NCI-H146 (cell line): ENCODE measurements at regions not wholly inside any gene's neighbourhood (a gene's known extent, or its start where the extent isn't known, plus 50 kb on each side); places are given as distances from the start of the nearest gene placed in this dataset.

Source experiments
- DNase-seq: peaks from one replicate; lab custom pipeline; 2025; lab: John Stamatoyannopoulos, UW

DNA sequence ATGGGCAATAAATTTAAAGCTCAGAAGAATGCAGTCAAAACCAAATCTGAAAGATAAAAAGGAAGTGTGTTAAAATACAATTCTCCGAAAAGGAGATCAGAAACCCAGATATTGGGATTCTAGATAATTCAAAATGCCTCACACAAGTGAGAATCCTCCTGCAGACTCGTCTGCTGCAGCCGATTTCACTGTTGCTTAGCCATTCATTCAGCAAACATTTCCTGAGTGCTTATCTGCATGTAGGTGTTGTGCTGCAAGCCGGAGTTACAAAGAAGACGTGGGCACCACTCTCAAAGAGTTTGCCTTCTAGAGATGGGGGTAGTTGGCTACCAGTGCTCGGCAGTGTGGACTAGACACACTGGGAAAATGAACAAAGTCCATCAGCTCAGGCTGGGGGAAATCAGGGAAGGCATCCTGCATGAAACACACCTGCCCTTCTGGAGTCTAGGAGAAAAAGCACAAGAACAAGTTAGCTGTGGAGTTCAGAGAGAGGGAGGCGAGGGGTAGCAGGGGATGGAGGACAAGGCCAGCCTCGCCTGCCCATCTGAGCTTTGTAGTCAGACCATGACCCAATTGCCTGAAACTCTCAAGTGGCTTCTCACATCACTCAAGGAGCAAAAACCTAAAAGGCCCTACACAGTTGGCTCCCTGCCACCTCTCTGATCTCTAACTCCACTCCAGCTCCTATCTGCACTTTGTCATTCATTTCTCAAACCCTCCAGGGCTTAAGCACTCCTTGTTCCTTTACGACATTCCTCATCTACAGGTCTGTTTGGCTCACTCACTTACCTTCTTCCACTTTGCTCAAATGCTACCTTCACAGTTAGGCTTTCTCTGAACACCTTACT, 310.0 kb upstream of the DDHD1 start:
- DNase-seq = no peak

GRCh38 chr14:53461858-53462257, 308.7 kb upstream of the DDHD1 start:
- DNase-seq = no peak

DNA sequence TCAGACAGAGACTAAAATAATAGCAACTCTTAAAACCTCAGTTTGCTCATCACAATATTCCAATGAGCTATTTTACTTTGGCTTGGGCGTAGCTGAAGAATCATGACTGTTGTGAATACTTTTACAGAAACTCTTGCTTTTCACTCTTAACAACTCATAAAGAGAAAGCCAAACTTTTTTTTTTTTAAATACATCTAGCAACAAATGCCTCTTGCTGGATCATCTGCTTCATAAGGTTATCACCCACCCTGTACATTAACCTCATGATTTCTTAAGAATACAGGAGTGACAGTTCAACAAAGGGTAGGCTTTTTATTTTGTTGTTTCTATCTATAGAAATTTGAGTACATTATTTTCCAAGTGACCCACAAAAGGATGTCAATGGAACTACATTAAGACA, 307.4 kb upstream of the DDHD1 start:
- no peak for DNase-seq

GRCh38 chr14:53458368-53458814, 305.3 kb upstream of the DDHD1 start:
- no peak for DNase-seq

DNA sequence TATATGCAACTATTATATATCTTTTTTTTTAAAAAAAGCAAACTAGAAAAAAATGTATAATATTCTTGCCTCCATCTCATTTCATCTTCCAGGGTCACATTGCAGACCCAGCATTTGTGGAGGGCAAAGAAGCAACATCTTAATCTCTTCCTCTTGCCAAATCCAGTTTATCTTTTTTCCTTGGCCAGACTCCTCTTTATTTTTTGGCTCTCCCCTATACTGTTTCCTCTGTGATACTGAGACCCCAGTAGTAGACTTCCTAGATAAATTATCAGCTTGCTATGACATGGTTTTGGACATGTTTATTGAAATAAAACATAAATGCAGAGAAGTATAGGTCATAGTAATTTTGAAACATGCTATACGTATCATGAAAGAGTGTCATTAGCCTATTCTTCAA, 303.8 kb upstream of the DDHD1 start:
- no peak for DNase-seq

- no peak for DNase-seq
Measured at GRCh38 chr14:53452005-53452673, 299.0 kb upstream of the DDHD1 start.

DNA sequence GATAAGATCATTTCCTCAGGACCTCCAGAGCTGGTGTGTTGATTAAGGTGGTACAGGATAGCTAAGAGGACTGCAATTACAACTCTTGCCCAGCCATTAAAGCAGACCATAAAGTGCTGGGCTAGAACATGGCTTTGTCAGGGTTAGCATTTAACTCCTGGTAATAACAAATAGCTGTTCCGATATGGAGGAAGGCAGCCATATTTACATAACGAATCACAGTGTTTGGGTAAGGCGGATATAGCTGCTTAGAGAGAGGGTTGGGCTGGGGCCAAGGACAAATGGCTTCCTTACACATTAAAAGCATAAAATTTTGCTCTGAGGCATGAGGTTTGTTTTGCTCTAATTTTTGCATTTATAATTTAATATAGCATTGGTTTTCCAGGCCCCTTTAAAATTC, 297.7 kb upstream of the DDHD1 start:
- DNase-seq = no peak

DNA sequence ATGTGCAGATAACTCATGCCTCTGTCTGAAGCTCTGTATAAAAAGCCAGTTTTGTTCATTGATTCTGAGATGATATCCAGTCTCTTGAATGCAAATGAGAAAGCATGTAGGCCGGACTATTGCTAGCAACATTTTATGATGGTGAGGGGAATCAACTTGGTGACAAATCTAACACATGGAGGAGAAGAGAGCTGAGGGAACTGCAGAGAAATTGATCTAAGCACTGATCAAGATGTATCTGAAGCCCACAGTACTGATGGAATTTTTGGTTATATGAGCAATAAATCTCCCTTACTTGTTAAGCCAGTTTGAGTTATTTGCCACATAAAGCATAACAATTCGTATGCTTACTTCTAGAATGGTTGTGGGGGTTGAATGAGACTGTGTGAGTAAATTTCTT, 295.6 kb upstream of the DDHD1 start:
- no peak for DNase-seq

GRCh38 chr14:53444677-53445312, 291.7 kb upstream of the DDHD1 start:
- DNase-seq = no peak

DNA sequence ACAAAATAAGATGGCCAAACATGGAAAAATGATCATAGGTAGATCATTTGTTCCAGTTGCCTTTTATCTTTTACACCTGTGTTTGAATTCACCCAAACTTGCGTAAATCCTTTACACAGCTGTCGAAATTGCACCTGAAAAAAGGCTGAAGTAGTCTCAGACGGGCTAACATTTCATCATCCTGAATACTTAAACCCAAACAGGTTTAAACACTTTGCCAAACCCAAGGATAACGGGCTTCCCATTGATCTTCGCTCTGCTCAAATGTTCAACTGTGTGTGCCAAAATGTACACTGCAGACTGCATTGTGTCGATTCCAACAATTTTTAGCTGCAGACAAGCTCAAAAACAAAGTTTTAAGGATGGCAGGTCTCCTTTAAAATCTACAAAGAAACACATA, 288.7 kb upstream of the DDHD1 start:
- DNase-seq = no peak

DNA sequence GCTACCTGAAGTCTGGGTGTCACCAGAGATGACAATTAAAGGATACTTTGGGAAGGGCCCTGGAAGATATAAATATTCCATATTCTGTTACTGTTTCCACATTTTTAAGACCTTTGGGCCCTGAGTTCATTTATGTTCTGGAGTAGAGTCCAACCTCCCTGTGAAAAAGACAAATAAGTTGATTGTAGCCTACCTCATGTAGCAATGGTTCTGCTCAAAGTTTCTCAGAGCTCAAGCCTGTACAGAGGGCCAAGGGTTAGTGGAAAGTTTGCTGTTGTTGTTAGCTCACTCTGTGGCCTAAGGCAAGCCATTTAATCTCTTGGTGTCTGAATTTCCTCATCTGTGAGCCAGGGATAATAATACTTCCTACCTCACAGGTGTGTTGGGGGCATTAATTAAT, 284.7 kb upstream of the DDHD1 start:
- no peak for DNase-seq

DNA sequence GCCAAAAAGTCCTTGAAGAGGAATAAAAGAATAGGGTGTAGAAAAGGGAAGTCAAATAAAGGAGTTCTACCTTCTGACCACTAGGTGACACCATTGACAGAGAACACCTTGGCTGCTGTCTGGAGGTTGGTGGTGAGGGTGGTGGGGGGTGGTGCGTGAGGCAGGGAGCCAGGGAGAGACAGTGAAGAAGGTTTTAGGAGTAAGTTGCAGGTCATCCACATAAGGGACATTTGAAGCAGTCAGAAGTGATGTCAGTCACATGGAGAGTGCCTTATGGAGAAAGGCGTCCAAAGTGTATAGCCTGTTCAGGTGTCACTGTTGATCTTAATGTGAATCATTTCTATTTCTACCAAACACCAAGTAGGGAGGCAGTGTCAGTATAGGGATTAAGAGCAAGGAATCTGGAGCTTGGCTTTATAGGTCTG, 279.3 kb upstream of the DDHD1 start:
- DNase-seq = no peak

DNA sequence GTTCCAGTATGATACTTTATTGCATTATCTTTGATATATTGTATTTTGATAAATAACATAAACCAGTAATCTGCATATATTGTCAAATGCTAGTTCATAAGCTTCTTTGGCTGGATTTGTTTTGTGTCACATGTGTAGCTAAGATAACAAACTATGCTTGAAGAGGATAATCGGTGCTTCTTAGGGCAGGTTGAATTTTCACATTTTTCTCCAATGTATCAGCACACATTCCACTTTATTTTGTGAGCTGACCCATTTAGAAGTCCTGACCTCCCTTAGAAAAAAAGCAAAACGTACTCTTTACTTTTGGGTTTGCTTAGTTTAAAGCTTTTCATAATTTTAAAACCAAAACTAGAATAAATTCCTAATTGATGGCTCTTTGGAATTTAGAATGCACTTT, 277.7 kb upstream of the DDHD1 start:
- DNase-seq = no peak

DNA sequence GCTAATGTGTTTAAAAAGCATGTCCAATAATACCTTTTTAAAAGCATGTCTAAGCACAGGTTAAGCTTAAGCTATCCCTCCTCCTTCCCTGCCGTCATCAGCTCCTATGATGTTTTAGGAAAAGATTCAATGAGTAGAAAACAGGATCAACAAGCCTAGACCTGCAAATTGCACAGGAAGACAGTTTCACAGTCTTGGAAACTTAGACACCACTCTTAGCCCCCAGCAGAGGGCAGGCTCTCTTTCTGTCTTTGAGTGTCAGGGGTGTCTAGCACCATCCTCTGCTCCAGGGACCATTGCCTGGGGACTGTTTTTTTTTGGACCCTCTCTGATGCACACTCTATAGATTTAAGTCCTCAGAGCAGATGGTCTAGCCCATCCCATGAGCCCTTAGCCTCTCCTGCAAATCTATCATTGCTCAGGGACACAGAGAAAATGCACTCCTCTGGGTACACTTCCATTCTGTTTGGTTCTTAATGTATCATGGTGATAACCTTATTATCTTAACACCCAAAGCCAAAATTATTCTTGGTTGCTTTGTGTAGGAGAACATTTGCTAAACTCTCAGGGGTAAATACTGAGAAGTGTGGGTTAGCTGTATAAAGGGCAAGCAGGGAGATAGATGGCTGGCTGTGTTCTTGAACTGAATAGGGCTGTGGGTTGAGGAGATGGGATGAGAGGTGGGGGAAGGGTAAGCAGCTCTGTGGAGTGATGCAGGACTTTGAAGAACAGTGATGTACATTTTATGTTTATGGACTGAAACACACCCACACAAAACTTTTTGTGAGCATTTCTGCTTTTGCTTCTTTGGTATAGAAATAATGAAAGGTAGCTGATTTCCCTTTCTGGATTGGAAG, 259.9 kb upstream of the DDHD1 start:
- no peak for DNase-seq

GRCh38 chr14:53411125-53411524, 258.0 kb upstream of the DDHD1 start:
- no peak for DNase-seq

DNA sequence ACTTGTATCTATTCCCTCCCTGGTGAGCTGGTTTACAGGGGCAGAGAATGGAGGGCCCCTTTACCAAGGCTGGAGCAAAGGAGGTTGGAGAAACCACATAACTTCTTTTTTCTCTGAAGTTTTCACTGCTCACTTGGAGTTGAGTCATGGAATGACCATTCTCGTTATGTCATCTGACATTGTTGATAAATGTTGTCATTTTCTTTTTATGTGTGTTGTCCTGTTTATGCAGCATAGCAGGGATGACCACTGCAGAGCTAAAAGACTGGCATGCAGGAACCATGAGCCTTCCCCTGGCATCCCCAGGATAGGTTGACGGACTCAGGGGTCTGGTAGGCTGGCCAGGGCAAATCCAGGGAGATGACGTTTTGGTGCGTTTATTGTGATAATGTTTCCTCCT, 256.8 kb upstream of the DDHD1 start:
- DNase-seq = no peak

- no peak for DNase-seq
Measured at GRCh38 chr14:53409289-53409688, 256.2 kb upstream of the DDHD1 start.

- DNase-seq = no peak
Measured at GRCh38 chr14:53408175-53408879, 255.2 kb upstream of the DDHD1 start.

- no peak for DNase-seq
Measured at GRCh38 chr14:53406519-53406918, 253.4 kb upstream of the DDHD1 start.

GRCh38 chr14:53401646-53402045, 248.5 kb upstream of the DDHD1 start:
- no peak for DNase-seq

- DNase-seq = no peak
Measured at GRCh38 chr14:53399057-53399456, 245.9 kb upstream of the DDHD1 start.
